H1 (cell line): ENCODE measurements at regions not wholly inside any gene's neighbourhood (a gene's known extent, or its start where the extent isn't known, plus 50 kb on each side); places are given as distances from the start of the nearest gene placed in this dataset.
A peak's percentile ranks its signal among the peaks of the same experiment; 100 is the strongest.

Experiments
- CTCF ChIA-PET: fragments of 300-600 bp; sonication (Branson Sonifier 250); formaldehyde crosslinking; loops from one replicate; lab custom pipeline; 2021; ENCODE audit not compliant: partially characterized antibody; lab: Charles Lee
- POLR2A ChIA-PET: fragments of 300-600 bp; sonication (Branson Sonifier 250); formaldehyde crosslinking; loops from one replicate; lab custom pipeline; 2021; ENCODE audit warnings: inconsistent platforms; ENCODE audit not compliant: partially characterized antibody; lab: Charles Lee
- DNase-seq, 2 experiments: peaks; one replicate each; pipeline versions ENCODE4 v3.0.0 to v3.0.0-alpha.2; 2010 to 2022; ENCODE audit warnings: low spot score in 2 of 2, low read depth in 1 of 2, mixed read lengths in 1 of 2
- FAIRE-seq: peaks from 2 replicates; lab custom pipeline; 2011; peaks lifted over from hg19 to GRCh38; lab: Jason Lieb, UNC
- H2AFZ ChIP-seq: 2 replicates; pipeline ENCODE4 v1.8.1; 2012; ENCODE audit warnings: low read length, inconsistent platforms
- H2AK5ac ChIP-seq: 2 replicates; pipeline ENCODE4 v1.6.1; 2013; ENCODE audit warnings: low read depth, low read length
- H2BK120ac ChIP-seq: replicated peaks from 2 replicates; pipeline ENCODE3; 2013; ENCODE audit warnings: low read depth, low read length, inconsistent platforms
- H2BK12ac ChIP-seq: 2 replicates; pipeline ENCODE4 v1.6.1; 2013; ENCODE audit warnings: low read depth, low read length
- H2BK15ac ChIP-seq: 2 replicates; pipeline ENCODE4 v1.6.1; 2013; ENCODE audit warnings: low read length
- H2BK20ac ChIP-seq: 2 replicates; pipeline ENCODE4 v1.6.1; 2013; ENCODE audit warnings: low read length
- H2BK5ac ChIP-seq: 2 replicates; pipeline ENCODE4 v1.6.1; 2013; ENCODE audit warnings: low read depth, low read length
- H3K14ac ChIP-seq: 2 replicates; pipeline ENCODE4 v1.6.1; 2013; ENCODE audit warnings: inconsistent platforms; ENCODE audit not compliant: insufficient read length
- H3K18ac ChIP-seq: 2 replicates; pipeline ENCODE4 v1.6.1; 2013; ENCODE audit warnings: low read length; ENCODE audit errors: extremely low read depth
- H3K23ac ChIP-seq: 2 replicates; pipeline ENCODE4 v1.6.1; 2013; ENCODE audit warnings: inconsistent platforms; ENCODE audit not compliant: insufficient read length
- H3K23me2 ChIP-seq: 2 replicates; pipeline ENCODE4 v1.6.1; 2013; ENCODE audit warnings: low read depth, low read length
- H3K27ac ChIP-seq: 2 replicates; pipeline ENCODE4 v1.6.1; 2011; ENCODE audit warnings: low read depth, low read length, inconsistent platforms
- H3K27me3 ChIP-seq, 4 experiments: replicated peaks in 1 of 4; 1 replicate in 1 of 4; 2 replicates in 3 of 4; pipeline versions ENCODE4 v1.6.1 to v1.8.1; 2011 to 2013; ENCODE audit warnings: low read length in 3 of 4, mild to moderate bottlenecking in 3 of 4, inconsistent platforms in 2 of 4, mixed read lengths in 2 of 4, moderate library complexity in 1 of 4; ENCODE audit not compliant: control insufficient read depth in 3 of 4, insufficient read depth in 3 of 4; ENCODE audit errors: extremely low read depth in 1 of 4
- H3K36me3 ChIP-seq, 4 experiments: 2 replicates each; pipeline versions ENCODE4 v1.6.1 to v1.8.1; 2011 to 2013; ENCODE audit warnings: mild to moderate bottlenecking in 4 of 4, low read length in 3 of 4, moderate library complexity in 2 of 4, control low read depth in 1 of 4, inconsistent platforms in 1 of 4; ENCODE audit not compliant: insufficient read depth in 4 of 4, control insufficient read depth in 2 of 4
- H3K4ac ChIP-seq: replicated peaks from 2 replicates; pipeline ENCODE3; 2013; ENCODE audit warnings: low read length, low read depth, mixed read lengths, inconsistent platforms; ENCODE audit not compliant: insufficient read length
- H3K4me1 ChIP-seq, 4 experiments: replicated peaks in 1 of 4; 1 replicate in 1 of 4; 2 replicates in 3 of 4; pipeline versions ENCODE4 v1.6.1 to v1.8.1; 2011 to 2013; ENCODE audit warnings: low read length in 3 of 4, inconsistent platforms in 2 of 4, mixed read lengths in 1 of 4; ENCODE audit not compliant: insufficient read depth in 4 of 4, control insufficient read depth in 3 of 4
- H3K4me2 ChIP-seq, 2 experiments: 2 replicates each; pipeline versions ENCODE4 v1.6.1 to v1.8.1; 2011 to 2013; ENCODE audit warnings: low read depth in 2 of 2, low read length in 2 of 2, control low read depth in 1 of 2, inconsistent platforms in 1 of 2, mild to moderate bottlenecking in 1 of 2; ENCODE audit not compliant: insufficient read depth in 1 of 2
- H3K4me3 ChIP-seq, 4 experiments: fragments of 200-600, 300-600 bp in 1 of 4; sonication (generic), shearing (Covaris generic), sonication (Bioruptor Twin) in 1 of 4; 2 replicates each; pipeline versions ENCODE4 v1.5.1 to v1.8.1; 2011 to 2016; ENCODE audit warnings: low read length in 4 of 4, low read depth in 3 of 4, control low read depth in 2 of 4, inconsistent platforms in 2 of 4, mild to moderate bottlenecking in 2 of 4, mixed read lengths in 1 of 4, moderate library complexity in 1 of 4; ENCODE audit not compliant: insufficient read depth in 2 of 4; ENCODE audit errors: extremely low read depth in 1 of 4
- H3K56ac ChIP-seq: replicated peaks from 2 replicates; pipeline ENCODE3; 2013; ENCODE audit warnings: low read depth, mild to moderate bottlenecking, mixed read lengths, low read length, inconsistent platforms; ENCODE audit not compliant: insufficient read length
- H3K79me1 ChIP-seq: 2 replicates; pipeline ENCODE4 v1.6.1; 2013; ENCODE audit warnings: low read depth, low read length, control low read depth
- H3K79me2 ChIP-seq, 2 experiments: 2 replicates each; pipeline versions ENCODE4 v1.6.1 to v1.8.1; 2012 to 2013; ENCODE audit warnings: low read length in 2 of 2, mild to moderate bottlenecking in 2 of 2, inconsistent platforms in 1 of 2; ENCODE audit not compliant: insufficient read depth in 2 of 2, control insufficient read depth in 1 of 2
- H3K9ac ChIP-seq, 4 experiments: replicated peaks in 1 of 4; 1 replicate in 1 of 4; 2 replicates in 3 of 4; pipeline versions ENCODE4 v1.6.1 to v1.8.1; 2011 to 2013; ENCODE audit warnings: low read depth in 3 of 4, low read length in 3 of 4, control low read depth in 2 of 4, mild to moderate bottlenecking in 2 of 4, moderate library complexity in 2 of 4, inconsistent platforms in 1 of 4; ENCODE audit errors: extremely low read depth in 1 of 4
- H3K9me3 ChIP-seq, 2 experiments: 2 replicates each; pipeline versions ENCODE4 v1.6.1 to v1.8.1; 2012 to 2013; ENCODE audit warnings: mild to moderate bottlenecking in 2 of 2, moderate library complexity in 2 of 2, control low read depth in 1 of 2, inconsistent platforms in 1 of 2, low read depth in 1 of 2, low read length in 1 of 2, mixed read lengths in 1 of 2; ENCODE audit not compliant: insufficient read depth in 2 of 2
- H4K20me1 ChIP-seq, 2 experiments: replicated peaks in 1 of 2; 2 replicates each; pipeline versions ENCODE3 to v1.8.1; 2011 to 2013; ENCODE audit warnings: inconsistent platforms in 2 of 2, low read length in 2 of 2, mild to moderate bottlenecking in 1 of 2; ENCODE audit not compliant: insufficient read depth in 2 of 2, control insufficient read depth in 1 of 2
- H4K5ac ChIP-seq: 2 replicates; pipeline ENCODE4 v1.6.1; 2013; ENCODE audit warnings: low read length, low read depth, mixed read lengths, inconsistent platforms; ENCODE audit not compliant: insufficient read length
- H4K8ac ChIP-seq: 2 replicates; pipeline ENCODE4 v1.8.0; 2013; ENCODE audit warnings: mild to moderate bottlenecking, moderate library complexity, low read length, inconsistent platforms; ENCODE audit not compliant: insufficient read depth; ENCODE audit errors: extremely low read depth
- H4K91ac ChIP-seq: replicated peaks from 2 replicates; pipeline ENCODE3; 2013; ENCODE audit warnings: low read length, mixed read lengths, inconsistent platforms; ENCODE audit not compliant: insufficient read length
- EZH2 ChIP-seq: fragments of 200-600 bp; sonication (generic); IDR thresholded peaks from 2 replicates; pipeline ENCODE4 v1.7.1; 2012; ENCODE audit warnings: low read depth, mild to moderate bottlenecking, moderate library complexity, low read length, inconsistent platforms; ENCODE audit not compliant: severe bottlenecking
- FOSL1 ChIP-seq: IDR thresholded peaks from 2 replicates; pipeline ENCODE4 v1.6.1; 2011; ENCODE audit warnings: mild to moderate bottlenecking, low read depth, low read length, moderate library complexity; ENCODE audit not compliant: insufficient read depth
- JUN ChIP-seq: IDR thresholded peaks from 2 replicates; pipeline ENCODE4 v1.6.1; 2011; ENCODE audit warnings: low read depth, mild to moderate bottlenecking, improper control_type of control experiment, low read length
- KDM1A ChIP-seq: fragments of 200-600, 300-600 bp; sonication (generic); IDR thresholded peaks from 2 replicates; pipeline ENCODE4 v1.7.1; 2016; ENCODE audit warnings: mild to moderate bottlenecking, low read length, borderline replicate concordance
- NRF1 ChIP-seq: IDR thresholded peaks from 2 replicates; pipeline ENCODE4 v1.6.1; 2011; ENCODE audit warnings: mild to moderate bottlenecking, low read depth, low read length, improper control_type of control experiment
- POLR2AphosphoS5 ChIP-seq: IDR thresholded peaks from 2 replicates; pipeline ENCODE4 v1.6.1; 2011; ENCODE audit warnings: low read depth, low read length
- RNF2 ChIP-seq: fragments of 200-900, 300-1000 bp; sonication (generic); IDR thresholded peaks from 2 replicates; pipeline ENCODE4 v1.7.1; 2016; ENCODE audit warnings: borderline replicate concordance, low read depth, mild to moderate bottlenecking, antibody characterized with exemption, low read length; ENCODE audit not compliant: poor library complexity, severe bottlenecking; ENCODE audit errors: missing control alignments
- SP1 ChIP-seq: IDR thresholded peaks from 2 replicates; pipeline ENCODE4 v1.6.1; 2011; ENCODE audit warnings: low read depth, low read length
- TAF1 ChIP-seq: IDR thresholded peaks from 2 replicates; pipeline ENCODE4 v1.6.1; 2011; ENCODE audit warnings: mild to moderate bottlenecking, low read depth, low read length
- TAF7 ChIP-seq: optimal IDR thresholded peaks from 2 replicates; pipeline ENCODE3; 2011; ENCODE audit warnings: low read depth, mild to moderate bottlenecking, inconsistent platforms, low read length, moderate library complexity, borderline replicate concordance
- TF ChIP-seq, protein P1 (sequence below): IDR thresholded peaks from 2 replicates; pipeline ENCODE4 v1.6.1; 2012; ENCODE audit warnings: inconsistent platforms

DNA sequence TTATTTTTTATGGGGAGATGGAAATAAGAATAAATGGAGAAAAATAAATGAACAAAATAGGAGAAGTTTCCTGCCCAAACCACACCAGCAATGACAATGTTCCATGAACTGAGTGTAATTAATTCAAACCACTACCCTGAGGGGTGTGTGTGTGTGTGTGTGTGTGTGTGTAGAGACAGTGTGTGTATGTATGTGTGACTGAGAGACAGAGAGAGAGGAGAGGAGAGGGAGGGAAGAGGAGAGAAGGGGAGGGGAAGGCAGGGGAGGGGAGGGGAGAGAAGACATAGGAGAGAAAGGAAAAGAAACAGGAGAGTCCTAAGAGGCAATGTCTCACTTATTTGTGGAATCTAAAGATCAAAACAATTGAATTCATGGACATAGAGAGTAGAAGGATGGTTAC, 65.0 kb upstream of the POU2AF1 start:
- no peak overlapping the region for H4K8ac ChIP-seq
- no peaks in the 10 kb centered on the region for H4K20me1 ChIP-seq
- no peak overlapping the region for H3K23ac ChIP-seq
- no peak overlapping the region for H3K4me3 ChIP-seq
- H3K18ac ChIP-seq, result no peak overlapping the region
- TF ChIP-seq JUN (no peak), TAF1 (no peak), EZH2 (no peak), FOSL1 (no peak), POLR2AphosphoS5 (no peak), TAF7 (no peak), KDM1A (no peak), RNF2 (no peak), SP1 (no peak), NRF1 (no peak)
- TF ChIP-seq, protein P1, sequence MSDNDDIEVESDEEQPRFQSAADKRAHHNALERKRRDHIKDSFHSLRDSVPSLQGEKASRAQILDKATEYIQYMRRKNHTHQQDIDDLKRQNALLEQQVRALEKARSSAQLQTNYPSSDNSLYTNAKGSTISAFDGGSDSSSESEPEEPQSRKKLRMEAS, result no peak
- no peak overlapping the region for H2BK20ac ChIP-seq
- no peaks in the 10 kb centered on the region for H3K9me3 ChIP-seq
- H2AK5ac ChIP-seq, result no peak overlapping the region
- no peak overlapping the region for H3K9ac ChIP-seq
- no peak overlapping the region for H2BK120ac ChIP-seq
- FAIRE-seq (no peak), DNase-seq (no peak)
- no peak overlapping the region for H3K4ac ChIP-seq
- ChIA-PET POLR2A (no interaction called here), CTCF (interaction anchor here (1.0 to 5.5 kb wide), 2 partner anchors 9 to 14 kb away, joined by 5 to 72 read pairs; no protein-coding TSS in a partner anchor)
- H3K23me2 ChIP-seq, result peaks cover 2% of the 10 kb centered on the region; the same call in 1 of the 2 replicates
- peak overlapping the region; percentile 11 for H3K56ac ChIP-seq
- no peak overlapping the region for H3K4me2 ChIP-seq
- H3K14ac ChIP-seq, result no peak overlapping the region
- no peak overlapping the region for H4K91ac ChIP-seq
- H2AFZ ChIP-seq, result no peak overlapping the region
- H2BK15ac ChIP-seq, result no peak overlapping the region
- H4K5ac ChIP-seq, result no peak overlapping the region
- no peak overlapping the region for H2BK12ac ChIP-seq
- no peak overlapping the region for H2BK5ac ChIP-seq
- peaks cover 0 to 6% (median 2%) of the 10 kb centered on the region in 4 experiments; a peak in 4 of 7 replicates for H3K4me1 ChIP-seq
- no peaks in the 10 kb centered on the region for H3K36me3 ChIP-seq
- H3K79me2 ChIP-seq, result no peaks in the 10 kb centered on the region
- no peaks in the 10 kb centered on the region for H3K79me1 ChIP-seq
- 0 out of 7 replicates have a peak, but pooled peaks cover 0 to 2% (median 0%) of the 10 kb centered on the region in 4 experiments for H3K27me3 ChIP-seq
- no peak overlapping the region for H3K27ac ChIP-seq
